MCF 10A (cell line): ENCODE measurements at regions not wholly inside any gene's neighbourhood (a gene's known extent, or its start where the extent isn't known, plus 50 kb on each side); places are given as distances from the start of the nearest gene placed in this dataset.

ENCODE experiments used
- BruUV-seq: library from RNA; stranded (reverse); fragments of 400-500 nt; replicated peaks from 2 replicates; lab custom pipeline; 2021; lab: Mats Ljungman, UMichigan
- CTCF ChIA-PET: fragments of 300-600 bp; sonication (Branson Sonifier 250); formaldehyde crosslinking; extraction: SDS; loops from one replicate; lab custom pipeline; 2021; ENCODE audit warnings: antibody characterized with exemption, inconsistent platforms; lab: Yijun Ruan, JAX
- POLR2A ChIA-PET: fragments of 300-600, 350-650 bp; sonication (Branson Sonifier 250); formaldehyde crosslinking; extraction: SDS; loops from one replicate; lab custom pipeline; 2020; ENCODE audit warnings: antibody characterized with exemption, inconsistent platforms; lab: Yijun Ruan, JAX
- DNase-seq: peaks from one replicate; pipeline ENCODE4 v3.0.0-alpha.2; 2018; ENCODE audit not compliant: unreplicated experiment
- H3K27ac Mint-ChIP-seq: one replicate; pipeline ENCODE4 v1.8.0; 2022; ENCODE audit warnings: mild to moderate bottlenecking, low read depth, mixed read lengths; ENCODE audit not compliant: unreplicated experiment
- H3K27me3 Mint-ChIP-seq: one replicate; pipeline ENCODE4 v1.8.0; 2022; ENCODE audit warnings: mixed read lengths; ENCODE audit not compliant: insufficient read depth, unreplicated experiment
- H3K36me3 Mint-ChIP-seq: one replicate; pipeline ENCODE4 v1.8.0; 2022; ENCODE audit warnings: mild to moderate bottlenecking, moderate library complexity, mixed read lengths; ENCODE audit not compliant: insufficient read depth, unreplicated experiment
- H3K4me1 Mint-ChIP-seq: one replicate; pipeline ENCODE4 v1.8.0; 2022; ENCODE audit warnings: mixed read lengths; ENCODE audit not compliant: insufficient read depth, unreplicated experiment
- H3K4me3 Mint-ChIP-seq: one replicate; pipeline ENCODE4 v1.8.0; 2022; ENCODE audit warnings: mild to moderate bottlenecking, moderate library complexity, mixed read lengths; ENCODE audit not compliant: unreplicated experiment
- H3K9me3 Mint-ChIP-seq: one replicate; pipeline ENCODE4 v1.8.0; 2022; ENCODE audit warnings: mixed read lengths; ENCODE audit not compliant: unreplicated experiment
- CTCF ChIP-seq: fragments of 200-600 bp; IDR thresholded peaks from one replicate; pipeline ENCODE4 v1.8.0; 2022; ENCODE audit warnings: antibody characterized with exemption, mild to moderate bottlenecking; ENCODE audit not compliant: unreplicated experiment
- intact Hi-C: fragments of 100-400 bp; cut with micrococcal nuclease; formaldehyde crosslinking; loops from 2 replicates; pipeline ENCODE4 v1.14.1; 2022

GRCh38 chr2:150575861-150576260 is 88.4 kb upstream of the RND3 start:
- no peaks in the 10 kb centered on the region for H3K27me3 Mint-ChIP-seq
- H3K4me1 Mint-ChIP-seq, result peaks cover 2% of the 10 kb centered on the region
- peaks cover 10% of the 10 kb centered on the region for H3K9me3 Mint-ChIP-seq
- no peak overlapping the region for H3K27ac Mint-ChIP-seq
- BruUV-seq, result no TSS peak
- intact Hi-C loops, result no loop called here
- no peak for DNase-seq
- no peak overlapping the region for H3K4me3 Mint-ChIP-seq
- TF ChIP-seq CTCF, result no peak
- no peaks in the 10 kb centered on the region for H3K36me3 Mint-ChIP-seq
- ChIA-PET POLR2A (no interaction called here), CTCF (interaction anchor here (0.6 to 0.9 kb wide), 2 partner anchors 10 to 37 kb away, joined by 3 to 4 read pairs; no protein-coding TSS in a partner anchor)

DNA sequence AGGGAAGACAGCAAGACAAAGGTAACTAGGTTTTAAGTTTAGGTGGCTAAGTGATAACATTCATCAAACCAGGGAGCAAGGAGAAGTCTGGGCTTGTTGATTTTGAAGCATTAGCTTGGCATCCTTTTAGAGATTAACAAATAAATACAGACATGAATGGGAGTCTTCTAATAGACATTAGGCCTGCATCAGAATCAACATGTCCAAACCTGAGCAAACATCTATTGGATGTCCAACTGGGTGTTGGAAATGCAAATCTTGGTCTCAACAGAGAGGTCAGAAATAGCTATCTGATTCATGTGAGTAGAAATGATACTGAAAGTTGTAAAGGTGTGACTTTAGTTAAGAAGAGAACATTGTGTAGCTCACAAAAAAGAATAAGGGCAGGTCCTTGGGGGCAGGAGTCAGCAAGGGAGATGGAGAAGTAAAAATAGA is 85.5 kb upstream of the RND3 start:
- H3K9me3 Mint-ChIP-seq, result no peaks in the 10 kb centered on the region
- TF ChIP-seq CTCF, result no peak
- no TSS peak for BruUV-seq
- H3K27me3 Mint-ChIP-seq, result no peaks in the 10 kb centered on the region
- no peak for DNase-seq
- ChIA-PET CTCF (interaction anchor here (0.6 kb wide), 1 partner anchor 1555 kb away, joined by 3 read pairs; no protein-coding TSS in a partner anchor), POLR2A (no interaction called here)
- intact Hi-C loops, result no loop called here
- H3K27ac Mint-ChIP-seq, result no peak overlapping the region
- H3K4me3 Mint-ChIP-seq, result no peak overlapping the region
- no peaks in the 10 kb centered on the region for H3K36me3 Mint-ChIP-seq
- H3K4me1 Mint-ChIP-seq, result peaks cover 15% of the 10 kb centered on the region

- no TSS peak for BruUV-seq
- H3K27ac Mint-ChIP-seq, result no peak overlapping the region
- TF ChIP-seq CTCF, result no peak
- intact Hi-C loops, result no loop called here
- H3K4me3 Mint-ChIP-seq, result no peak overlapping the region
- no peaks in the 10 kb centered on the region for H3K36me3 Mint-ChIP-seq
- POLR2A ChIA-PET, result no interaction called here
- no peak for DNase-seq
- CTCF ChIA-PET, result no interaction called here
- H3K9me3 Mint-ChIP-seq, result no peaks in the 10 kb centered on the region
- peaks cover 18% of the 10 kb centered on the region for H3K4me1 Mint-ChIP-seq
- H3K27me3 Mint-ChIP-seq, result no peaks in the 10 kb centered on the region
Observed at GRCh38 chr2:150572194-150572766, 84.8 kb upstream of the RND3 start.

DNA sequence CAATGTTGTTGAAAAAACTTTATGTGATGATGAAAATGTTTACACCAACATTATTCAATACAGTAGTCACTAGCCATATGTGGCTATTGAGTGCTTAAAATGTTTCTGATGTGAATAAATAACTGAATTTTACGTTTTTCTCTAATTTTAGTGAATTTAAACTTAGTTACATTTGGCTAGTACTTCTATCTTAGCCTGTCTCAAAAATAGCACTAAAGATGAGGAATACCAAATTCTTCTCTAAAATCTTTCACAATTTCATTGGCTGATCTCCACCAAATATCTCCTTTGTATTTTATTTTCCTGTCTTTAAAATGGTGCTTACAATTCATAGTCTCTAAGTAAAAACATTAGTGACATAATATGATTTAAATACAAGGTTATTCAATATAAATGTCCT is 83.7 kb upstream of the RND3 start:
- no peak overlapping the region for H3K4me3 Mint-ChIP-seq
- no peak for DNase-seq
- no peaks in the 10 kb centered on the region for H3K9me3 Mint-ChIP-seq
- ChIA-PET POLR2A (no interaction called here), CTCF (no interaction called here)
- H3K27me3 Mint-ChIP-seq, result no peaks in the 10 kb centered on the region
- intact Hi-C loops, result no loop called here
- peak overlapping the region; percentile 41 for H3K27ac Mint-ChIP-seq
- no peak for TF ChIP-seq CTCF
- peaks cover 18% of the 10 kb centered on the region for H3K4me1 Mint-ChIP-seq
- BruUV-seq, result no TSS peak
- H3K36me3 Mint-ChIP-seq, result no peaks in the 10 kb centered on the region
